Glutamatergic neuron (in vitro differentiated cells): ENCODE measurements at regions not wholly inside any gene's neighbourhood (a gene's known extent, or its start where the extent isn't known, plus 50 kb on each side); places are given as distances from the start of the nearest gene placed in this dataset.

Experiments
- DNase-seq: peaks from one replicate; pipeline ENCODE4 v3.0.0; 2022
- H3K27ac Mint-ChIP-seq: one replicate; pipeline ENCODE4 v1.8.0; 2020; ENCODE audit warnings: mild to moderate bottlenecking, mixed read lengths, inconsistent platforms; ENCODE audit not compliant: unreplicated experiment
- H3K27me3 Mint-ChIP-seq: one replicate; pipeline ENCODE4 v1.8.0; 2020; ENCODE audit warnings: mild to moderate bottlenecking, moderate library complexity, mixed read lengths, inconsistent platforms; ENCODE audit not compliant: unreplicated experiment
- H3K36me3 Mint-ChIP-seq: one replicate; pipeline ENCODE4 v1.8.0; 2020; ENCODE audit warnings: mild to moderate bottlenecking, mixed read lengths, inconsistent platforms; ENCODE audit not compliant: unreplicated experiment
- H3K4me1 Mint-ChIP-seq: one replicate; pipeline ENCODE4 v1.8.0; 2020; ENCODE audit warnings: mild to moderate bottlenecking, low read depth, mixed read lengths, inconsistent platforms; ENCODE audit not compliant: unreplicated experiment
- H3K4me3 Mint-ChIP-seq: one replicate; pipeline ENCODE4 v1.8.0; 2020; ENCODE audit warnings: mild to moderate bottlenecking, mixed read lengths, inconsistent platforms; ENCODE audit not compliant: unreplicated experiment
- H3K9me3 Mint-ChIP-seq: one replicate; pipeline ENCODE4 v1.8.0; 2020; ENCODE audit warnings: mild to moderate bottlenecking, moderate library complexity, mixed read lengths, inconsistent platforms; ENCODE audit not compliant: unreplicated experiment
- CTCF ChIP-seq: fragments of 200-600 bp; sonication (generic); IDR thresholded peaks from one replicate; pipeline ENCODE4 v1.5.0; 2021; ENCODE audit not compliant: partially characterized antibody, unreplicated experiment

DNA sequence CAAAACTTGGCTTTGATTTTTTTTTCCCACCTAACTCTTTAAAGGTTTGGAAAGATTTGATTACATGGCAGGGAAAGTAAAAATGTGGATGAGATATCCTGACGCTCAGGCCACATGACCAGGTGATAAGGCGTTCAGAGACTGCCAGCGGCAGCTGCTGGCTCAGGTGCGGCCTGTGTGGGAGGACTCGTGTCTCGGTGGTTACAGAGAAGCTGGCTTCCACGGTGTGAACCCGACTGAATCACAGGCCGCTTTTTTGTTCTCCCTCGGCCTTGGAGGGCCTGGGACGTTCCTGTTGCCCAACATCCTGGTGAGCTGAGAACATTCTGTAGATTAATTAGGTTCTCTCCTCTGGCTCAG lies 124.2 kb upstream of the ZNF516 start:
- Mint-ChIP-seq H3K9me3 (peaks cover 4% of the 10 kb centered on the region), H3K27ac (no peak overlapping the region), H3K27me3 (no peaks in the 10 kb centered on the region), H3K4me3 (peak overlapping the region; percentile 71), H3K36me3 (no peaks in the 10 kb centered on the region), H3K4me1 (peaks cover 33% of the 10 kb centered on the region)
- TF ChIP-seq CTCF = no peak
- no peak for DNase-seq

- no peak for DNase-seq
- Mint-ChIP-seq H3K4me3 (peak overlapping the region; percentile 4), H3K4me1 (peaks cover 30% of the 10 kb centered on the region), H3K36me3 (no peaks in the 10 kb centered on the region), H3K9me3 (peaks cover 4% of the 10 kb centered on the region), H3K27me3 (no peaks in the 10 kb centered on the region), H3K27ac (no peak overlapping the region)
- no peak for TF ChIP-seq CTCF
Observed at GRCh38 chr18:76618721-76619120, 123.7 kb upstream of the ZNF516 start.

DNA sequence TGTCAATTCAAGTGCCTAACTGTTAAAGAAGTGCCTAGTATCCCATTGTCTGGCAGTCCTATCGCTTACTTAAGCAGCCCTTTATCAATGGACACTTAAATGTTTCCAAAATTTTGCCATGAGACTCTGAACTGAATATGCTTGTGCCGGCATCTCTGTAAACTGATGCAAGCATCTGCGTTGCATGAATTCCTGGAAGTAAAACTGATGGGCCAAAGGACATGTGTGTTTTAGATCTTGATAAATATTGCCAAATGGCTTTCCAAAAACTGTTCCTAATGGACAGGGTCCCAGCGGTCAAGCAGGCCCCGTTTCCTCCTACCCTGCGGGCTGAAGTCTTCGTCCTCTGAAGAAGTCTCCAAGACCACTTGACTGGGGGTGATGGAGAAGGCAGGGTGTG lies 121.3 kb upstream of the ZNF516 start:
- H3K36me3 Mint-ChIP-seq = no peaks in the 10 kb centered on the region
- no peak overlapping the region for H3K27ac Mint-ChIP-seq
- DNase-seq = no peak
- H3K4me3 Mint-ChIP-seq = no peak overlapping the region
- H3K9me3 Mint-ChIP-seq = peaks cover 3% of the 10 kb centered on the region
- peaks cover 16% of the 10 kb centered on the region for H3K4me1 Mint-ChIP-seq
- peaks cover 4% of the 10 kb centered on the region for H3K27me3 Mint-ChIP-seq
- no peak for TF ChIP-seq CTCF

- Mint-ChIP-seq H3K27ac (no peak overlapping the region), H3K27me3 (peaks cover 5% of the 10 kb centered on the region), H3K36me3 (no peaks in the 10 kb centered on the region), H3K4me3 (no peak overlapping the region), H3K4me1 (peaks cover 5% of the 10 kb centered on the region), H3K9me3 (peaks cover 3% of the 10 kb centered on the region)
- no peak for DNase-seq
- no peak for TF ChIP-seq CTCF
Observed at GRCh38 chr18:76615065-76615733, 120.2 kb upstream of the ZNF516 start.

DNA sequence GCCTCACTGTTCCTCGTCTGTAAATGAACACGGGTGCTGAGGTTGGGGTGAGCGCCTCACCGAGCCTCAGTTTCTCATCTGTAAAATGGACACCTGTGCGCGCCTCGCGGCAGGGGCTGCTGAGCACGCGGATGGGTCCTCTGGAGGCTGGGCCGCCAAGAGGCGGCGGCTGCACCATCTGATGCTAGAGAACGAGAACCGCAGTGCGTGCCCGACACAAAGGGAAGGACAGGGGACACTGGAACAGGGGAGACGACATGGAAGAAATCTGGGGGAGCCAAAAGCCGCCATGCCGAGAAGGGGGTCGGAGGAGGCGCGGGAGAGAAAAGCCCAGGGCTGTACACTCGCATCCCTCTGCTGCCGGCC lies 118.7 kb upstream of the ZNF516 start:
- Mint-ChIP-seq H3K4me3 (no peak overlapping the region), H3K4me1 (no peaks in the 10 kb centered on the region), H3K27me3 (peaks cover 7% of the 10 kb centered on the region), H3K9me3 (peaks cover 3% of the 10 kb centered on the region), H3K36me3 (no peaks in the 10 kb centered on the region), H3K27ac (no peak overlapping the region)
- TF ChIP-seq CTCF = no peak
- DNase-seq = no peak
